ENCODE measurements at regions not wholly inside any gene's neighbourhood (a gene's known extent, or its start where the extent isn't known, plus 50 kb on each side); places are given as distances from the start of the nearest gene placed in this dataset.

DNA sequence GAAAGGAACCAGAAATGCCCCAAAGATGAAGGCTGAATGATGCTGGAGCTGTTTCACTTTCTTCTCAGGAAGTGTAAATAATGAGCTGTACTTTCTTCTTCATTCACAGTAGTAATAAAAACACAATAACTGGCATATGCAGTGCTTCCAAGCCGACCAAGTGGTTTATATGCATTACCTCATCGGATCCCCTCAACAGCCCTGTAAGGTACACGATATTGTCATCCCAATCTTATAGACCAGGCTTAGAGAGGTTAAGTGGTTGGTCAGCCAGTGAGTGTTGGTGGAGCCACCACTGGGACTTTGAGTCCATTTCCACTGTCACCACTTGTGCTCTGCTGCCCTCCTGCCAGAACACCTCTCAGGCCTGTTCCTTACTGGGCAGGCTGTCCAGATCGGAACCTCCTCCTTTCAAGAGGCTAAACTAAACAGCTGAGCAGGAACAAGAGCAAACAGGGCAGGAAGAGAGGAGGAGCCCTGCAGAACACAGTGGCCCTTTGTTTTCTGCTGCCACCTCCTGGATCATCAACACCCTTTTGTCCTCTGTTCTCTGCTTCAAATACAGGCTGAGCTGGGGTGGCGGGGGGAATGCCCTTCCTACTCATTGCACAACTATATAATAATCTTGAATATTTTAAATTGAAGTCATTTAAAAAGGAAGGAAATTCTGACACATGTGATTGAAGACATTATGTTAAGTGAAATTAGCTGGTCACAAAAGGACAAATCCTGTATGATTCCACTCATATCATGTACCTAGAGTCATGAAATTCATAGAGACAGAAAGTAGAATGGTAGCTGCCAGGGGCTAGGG is 112.5 kb upstream of the ATP6AP2 start (continued):
- TF ChIP-seq BRCA1 (IDR thresholded peaks at IDR 0.05; ENCODE audit: low read depth, low read length), result no peak
- no peak for TF ChIP-seq YBX1 (IDR thresholded peaks at IDR 0.05)
- no peak for TF ChIP-seq MYC (IDR thresholded peaks at IDR 0.05; ENCODE audit: insufficient read depth, insufficient read length, insufficient replicate concordance, low read length, severe bottlenecking)

DNA sequence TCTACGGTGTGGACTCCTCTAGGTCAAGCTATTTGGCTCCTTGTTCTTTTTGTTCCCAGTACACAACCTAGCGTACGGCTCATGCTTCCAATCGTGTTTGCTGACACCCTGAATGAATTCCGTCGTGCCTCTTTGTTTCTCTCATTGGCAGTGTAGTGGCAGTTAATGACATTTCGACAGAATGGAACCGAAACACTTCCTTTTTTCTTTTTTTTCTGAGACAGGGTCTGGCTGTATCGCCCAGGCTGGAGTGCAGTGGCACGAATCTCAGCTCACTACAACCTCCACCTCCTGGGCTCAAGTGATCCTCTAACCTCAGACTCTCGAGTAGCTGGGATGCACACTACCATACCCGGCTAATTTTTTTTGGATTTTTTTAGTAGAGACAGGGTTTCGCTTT is 113.3 kb upstream of the ATP6AP2 start:
- Histone ChIP-seq H3K36me3 (ENCODE audit: control insufficient read depth in 2 of 2, insufficient read depth in 2 of 2, low read length in 1 of 2) (no peaks in the 10 kb centered on the region), H3K79me2 (ENCODE audit: control insufficient read depth, insufficient read depth, low read length) (no peaks in the 10 kb centered on the region), H3K9ac (ENCODE audit: control insufficient read depth, insufficient read depth, low read length) (no peak overlapping the region), H3K27me3 (replicated peaks in 1 of 2; ENCODE audit: control insufficient read depth in 2 of 2, insufficient read depth in 2 of 2, low read length in 1 of 2) (no peaks in the 10 kb centered on the region), H3K27ac (ENCODE audit: control insufficient read depth, insufficient read depth) (no peak overlapping the region), H3K4me1 (ENCODE audit: control insufficient read depth, insufficient read depth, low read length) (no peaks in the 10 kb centered on the region; the same call in 1 of the 2 replicates), H2AFZ (ENCODE audit: control insufficient read depth, low read depth, low read length) (no peak overlapping the region), H4K20me1 (ENCODE audit: control insufficient read depth, insufficient read depth) (no peaks in the 10 kb centered on the region), H3K4me3 (no peak overlapping the region), H3K4me2 (ENCODE audit: control insufficient read depth, insufficient read depth) (no peak overlapping the region), H3K9me3 (replicated peaks; ENCODE audit: control insufficient read depth, insufficient read depth, low read length) (no peaks in the 10 kb centered on the region; the same call in 2 of the 3 replicates)
- ChIA-PET POLR2A (no interaction called here), RAD21 (ENCODE audit: unreplicated experiment) (interaction anchor here (0.5 to 1.5 kb wide), 3 partner anchors 192 to 737 kb away, joined by 3 to 4 read pairs (median 3); no protein-coding TSS in a partner anchor), CTCF (interaction anchor here (1.9 kb wide), 1 partner anchor 653 kb away, joined by 19 read pairs; no protein-coding TSS in a partner anchor), SMC1A (ENCODE audit: uncharacterized antibody, unreplicated experiment) (interaction anchor here (1.5 kb wide), 2 partner anchors 20 to 25 kb away, joined by 3 read pairs; no protein-coding TSS in a partner anchor)
- intact Hi-C loops (cut with micrococcal nuclease; ENCODE audit: unreplicated experiment) (loop anchor here (5.0 to 10.0 kb wide), 3 partner anchors 150 to 733 kb away; no protein-coding TSS in a partner anchor), in situ Hi-C loops (cut with MboI) (no loop called here)
- FAIRE-seq (no peak), DNase-seq (ENCODE audit: low read depth, low spot score) (no peak), ATAC-seq (no peak)
- 52% methylated on average over 12 of the region's 13 CpGs for WGBS (ENCODE audit: insufficient coverage, insufficient replicate concordance, low lambda C conversion rate, missing lambda C conversion rate)
- no TSS peak for BruUV-seq (replicated peaks)
- no peak for TF ChIP-seq NR2C1 (IDR thresholded peaks at IDR 0.05)
- no peak for TF ChIP-seq NFYA (IDR thresholded peaks at IDR 0.05; ENCODE audit: borderline replicate concordance, low read depth, low read length)
- TF ChIP-seq, protein P1, sequence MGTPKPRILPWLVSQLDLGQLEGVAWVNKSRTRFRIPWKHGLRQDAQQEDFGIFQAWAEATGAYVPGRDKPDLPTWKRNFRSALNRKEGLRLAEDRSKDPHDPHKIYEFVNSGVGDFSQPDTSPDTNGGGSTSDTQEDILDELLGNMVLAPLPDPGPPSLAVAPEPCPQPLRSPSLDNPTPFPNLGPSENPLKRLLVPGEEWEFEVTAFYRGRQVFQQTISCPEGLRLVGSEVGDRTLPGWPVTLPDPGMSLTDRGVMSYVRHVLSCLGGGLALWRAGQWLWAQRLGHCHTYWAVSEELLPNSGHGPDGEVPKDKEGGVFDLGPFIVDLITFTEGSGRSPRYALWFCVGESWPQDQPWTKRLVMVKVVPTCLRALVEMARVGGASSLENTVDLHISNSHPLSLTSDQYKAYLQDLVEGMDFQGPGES (IDR thresholded peaks at IDR 0.05), result no peak
- TF ChIP-seq ZNF217 (IDR thresholded peaks at IDR 0.05), result no peak
- TF ChIP-seq MYC (IDR thresholded peaks at IDR 0.05; ENCODE audit: insufficient read depth, insufficient read length, insufficient replicate concordance, low read length, severe bottlenecking), result no peak
- TF ChIP-seq, protein P2, sequence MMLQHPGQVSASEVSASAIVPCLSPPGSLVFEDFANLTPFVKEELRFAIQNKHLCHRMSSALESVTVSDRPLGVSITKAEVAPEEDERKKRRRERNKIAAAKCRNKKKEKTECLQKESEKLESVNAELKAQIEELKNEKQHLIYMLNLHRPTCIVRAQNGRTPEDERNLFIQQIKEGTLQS (IDR thresholded peaks at IDR 0.05; ENCODE audit: borderline replicate concordance, extremely low read depth, low read depth, low read length), result no peak
- no peak for TF ChIP-seq SMARCA5 (IDR thresholded peaks at IDR 0.05)
- no peak for TF ChIP-seq JUND (IDR thresholded peaks at IDR 0.05; ENCODE audit: low read depth, low read length)
- TF ChIP-seq YBX1 (IDR thresholded peaks at IDR 0.05), result no peak
- TF ChIP-seq GABPA (IDR thresholded peaks at IDR 0.05; ENCODE audit: low read depth), result no peak
- TF ChIP-seq, protein P3, sequence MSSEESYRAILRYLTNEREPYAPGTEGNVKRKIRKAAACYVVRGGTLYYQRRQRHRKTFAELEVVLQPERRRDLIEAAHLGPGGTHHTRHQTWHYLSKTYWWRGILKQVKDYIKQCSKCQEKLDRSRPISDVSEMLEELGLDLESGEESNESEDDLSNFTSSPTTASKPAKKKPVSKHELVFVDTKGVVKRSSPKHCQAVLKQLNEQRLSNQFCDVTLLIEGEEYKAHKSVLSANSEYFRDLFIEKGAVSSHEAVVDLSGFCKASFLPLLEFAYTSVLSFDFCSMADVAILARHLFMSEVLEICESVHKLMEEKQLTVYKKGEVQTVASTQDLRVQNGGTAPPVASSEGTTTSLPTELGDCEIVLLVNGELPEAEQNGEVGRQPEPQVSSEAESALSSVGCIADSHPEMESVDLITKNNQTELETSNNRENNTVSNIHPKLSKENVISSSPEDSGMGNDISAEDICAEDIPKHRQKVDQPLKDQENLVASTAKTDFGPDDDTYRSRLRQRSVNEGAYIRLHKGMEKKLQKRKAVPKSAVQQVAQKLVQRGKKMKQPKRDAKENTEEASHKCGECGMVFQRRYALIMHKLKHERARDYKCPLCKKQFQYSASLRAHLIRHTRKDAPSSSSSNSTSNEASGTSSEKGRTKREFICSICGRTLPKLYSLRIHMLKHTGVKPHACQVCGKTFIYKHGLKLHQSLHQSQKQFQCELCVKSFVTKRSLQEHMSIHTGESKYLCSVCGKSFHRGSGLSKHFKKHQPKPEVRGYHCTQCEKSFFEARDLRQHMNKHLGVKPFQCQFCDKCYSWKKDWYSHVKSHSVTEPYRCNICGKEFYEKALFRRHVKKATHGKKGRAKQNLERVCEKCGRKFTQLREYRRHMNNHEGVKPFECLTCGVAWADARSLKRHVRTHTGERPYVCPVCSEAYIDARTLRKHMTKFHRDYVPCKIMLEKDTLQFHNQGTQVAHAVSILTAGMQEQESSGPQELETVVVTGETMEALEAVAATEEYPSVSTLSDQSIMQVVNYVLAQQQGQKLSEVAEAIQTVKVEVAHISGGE (CRISPR knock-in tag; IDR thresholded peaks at IDR 0.05), result no peak
